Rectal smooth muscle tissue (tissue), 1 donor: ENCODE measurements at regions not wholly inside any gene's neighbourhood (a gene's known extent, or its start where the extent isn't known, plus 50 kb on each side); places are given as distances from the start of the nearest gene placed in this dataset.

Experiments used
- H3K27ac ChIP-seq: one replicate; pipeline ENCODE4 v1.7.0; 2013; ENCODE audit warnings: low read depth, low read length, inconsistent platforms
- H3K27me3 ChIP-seq: one replicate; pipeline ENCODE4 v1.7.0; 2013; ENCODE audit warnings: low read length; ENCODE audit not compliant: control insufficient read depth, insufficient read depth
- H3K36me3 ChIP-seq: one replicate; pipeline ENCODE4 v1.7.0; 2013; ENCODE audit warnings: low read length; ENCODE audit not compliant: control insufficient read depth, insufficient read depth
- H3K4me1 ChIP-seq: one replicate; pipeline ENCODE4 v1.7.0; 2013; ENCODE audit warnings: low read length; ENCODE audit not compliant: control insufficient read depth, insufficient read depth
- H3K4me3 ChIP-seq: one replicate; pipeline ENCODE4 v1.7.0; 2013; ENCODE audit warnings: low read length
- H3K9ac ChIP-seq: one replicate; pipeline ENCODE4 v1.7.0; 2013; ENCODE audit warnings: low read length

DNA sequence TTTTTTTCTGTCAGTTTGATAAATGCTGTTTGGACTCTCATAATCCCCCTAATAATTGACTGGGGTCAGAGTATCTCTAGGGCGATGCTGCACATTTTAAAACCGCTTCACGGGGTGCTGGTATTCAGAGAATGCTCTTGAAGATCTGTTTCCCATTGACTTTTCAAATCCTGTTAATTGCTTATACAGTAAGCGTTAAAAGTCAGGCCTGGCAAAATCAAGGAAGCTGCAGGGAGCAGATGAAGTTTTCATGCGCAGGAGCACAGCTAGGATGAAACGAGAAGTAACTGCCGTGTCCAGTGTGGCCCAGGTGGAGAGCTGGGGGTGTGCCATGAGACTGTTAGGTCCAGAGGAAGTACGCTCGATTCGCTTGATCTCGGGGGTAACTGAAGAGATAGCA, 312.9 kb downstream of the TRIML1 start:
- H3K4me3 ChIP-seq: no peak overlapping the region
- no peaks in the 10 kb centered on the region for H3K36me3 ChIP-seq
- no peaks in the 10 kb centered on the region for H3K27me3 ChIP-seq
- no peaks in the 10 kb centered on the region for H3K4me1 ChIP-seq
- H3K9ac ChIP-seq: no peak overlapping the region
- no peak overlapping the region for H3K27ac ChIP-seq

DNA sequence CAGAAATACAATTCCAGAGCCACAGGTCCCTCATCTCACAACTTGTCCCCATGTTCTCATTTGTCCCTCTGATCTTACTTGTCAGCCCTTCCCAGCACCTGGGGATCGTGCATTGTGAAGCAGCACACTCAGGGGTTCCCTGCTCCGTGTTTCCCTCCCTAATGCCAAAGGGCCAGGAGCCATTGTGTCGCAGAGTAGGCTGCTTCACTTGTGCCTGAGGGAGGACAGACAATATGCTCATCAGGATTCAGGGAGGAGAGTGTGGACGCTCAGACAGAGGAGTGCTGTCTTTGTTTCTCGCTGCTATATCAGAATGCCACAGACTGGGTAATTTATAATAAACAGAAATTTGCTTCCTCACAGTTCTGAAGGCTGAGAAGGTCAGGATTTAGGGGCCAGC, 315.3 kb downstream of the TRIML1 start:
- no peaks in the 10 kb centered on the region for H3K27me3 ChIP-seq
- H3K27ac ChIP-seq: no peak overlapping the region
- no peaks in the 10 kb centered on the region for H3K36me3 ChIP-seq
- no peak overlapping the region for H3K9ac ChIP-seq
- no peak overlapping the region for H3K4me3 ChIP-seq
- H3K4me1 ChIP-seq: no peaks in the 10 kb centered on the region

DNA sequence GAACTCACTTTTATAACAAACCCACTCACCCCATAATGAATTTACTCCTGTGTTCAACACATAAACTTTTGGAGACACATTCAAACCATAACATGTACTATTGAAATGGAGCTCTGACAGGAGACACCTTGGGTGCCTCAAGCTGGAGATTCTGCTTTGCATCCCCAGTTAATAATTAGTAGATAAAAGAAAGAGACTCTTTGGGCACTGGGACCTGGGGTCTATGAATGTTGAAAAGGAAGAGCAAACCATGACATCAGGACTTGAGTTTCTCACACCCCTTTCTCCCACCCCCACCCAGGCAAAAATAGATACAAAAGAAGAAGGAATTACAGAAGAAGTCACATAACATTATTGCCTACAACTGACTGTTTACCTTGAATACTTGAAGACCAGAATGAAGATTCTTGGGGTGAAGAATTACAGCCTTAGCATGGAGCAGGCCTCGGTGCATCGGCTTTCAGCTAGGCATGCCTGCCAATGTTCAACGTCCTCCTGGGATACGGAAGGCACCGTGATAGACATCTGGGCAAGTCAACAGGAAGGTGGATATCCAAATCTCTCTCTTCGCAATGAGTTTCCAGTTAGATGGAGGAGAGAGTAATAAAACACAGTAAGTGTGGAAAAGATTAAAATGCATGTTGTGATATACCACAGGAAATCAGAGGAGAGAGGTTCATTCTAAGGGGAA, 316.0 kb downstream of the TRIML1 start:
- H3K4me3 ChIP-seq: no peak overlapping the region
- H3K9ac ChIP-seq: no peak overlapping the region
- H3K27me3 ChIP-seq: no peaks in the 10 kb centered on the region
- H3K36me3 ChIP-seq: no peaks in the 10 kb centered on the region
- no peak overlapping the region for H3K27ac ChIP-seq
- H3K4me1 ChIP-seq: no peaks in the 10 kb centered on the region

DNA sequence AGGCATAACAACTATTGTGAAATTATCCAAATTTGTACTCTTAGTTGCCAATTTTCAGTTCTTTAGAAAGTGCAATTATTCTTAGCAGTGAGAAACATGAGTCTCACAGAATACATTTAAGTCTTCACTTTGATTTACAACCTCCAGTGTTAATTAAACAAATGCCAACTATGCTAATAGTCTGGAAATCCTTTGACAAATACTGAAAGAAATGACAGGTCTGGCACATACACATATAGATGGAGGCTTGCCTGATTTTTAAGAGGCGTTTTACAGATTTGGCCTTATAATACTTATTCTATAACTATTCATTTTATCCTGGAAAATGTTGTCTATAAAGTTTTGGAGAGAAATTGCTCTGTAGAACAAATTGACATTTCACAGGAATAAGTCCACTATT, 320.1 kb downstream of the TRIML1 start:
- no peaks in the 10 kb centered on the region for H3K27me3 ChIP-seq
- H3K27ac ChIP-seq: no peak overlapping the region
- no peaks in the 10 kb centered on the region for H3K4me1 ChIP-seq
- H3K4me3 ChIP-seq: no peak overlapping the region
- no peaks in the 10 kb centered on the region for H3K36me3 ChIP-seq
- H3K9ac ChIP-seq: no peak overlapping the region

DNA sequence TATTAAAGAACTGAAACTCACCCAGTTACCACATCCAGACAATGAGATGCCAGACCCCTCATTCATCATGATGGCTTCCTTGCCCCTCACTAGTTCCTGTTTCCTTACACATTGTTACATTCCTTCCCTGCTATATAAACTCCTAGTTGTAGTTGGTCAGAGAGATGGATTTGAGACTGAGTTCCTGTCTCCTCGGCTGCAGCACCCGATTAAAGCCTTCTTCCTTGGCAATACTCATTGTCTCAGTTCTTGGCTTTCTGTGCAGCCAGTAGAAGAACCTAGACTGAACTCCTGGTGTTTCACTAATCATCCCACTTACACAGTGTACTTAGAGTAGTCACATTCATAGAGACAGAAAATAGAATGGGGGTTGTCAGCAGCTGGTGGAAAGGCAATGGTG, 324.7 kb downstream of the TRIML1 start:
- no peaks in the 10 kb centered on the region for H3K4me1 ChIP-seq
- H3K27ac ChIP-seq: no peak overlapping the region
- no peaks in the 10 kb centered on the region for H3K27me3 ChIP-seq
- no peak overlapping the region for H3K4me3 ChIP-seq
- H3K9ac ChIP-seq: no peak overlapping the region
- no peaks in the 10 kb centered on the region for H3K36me3 ChIP-seq

DNA sequence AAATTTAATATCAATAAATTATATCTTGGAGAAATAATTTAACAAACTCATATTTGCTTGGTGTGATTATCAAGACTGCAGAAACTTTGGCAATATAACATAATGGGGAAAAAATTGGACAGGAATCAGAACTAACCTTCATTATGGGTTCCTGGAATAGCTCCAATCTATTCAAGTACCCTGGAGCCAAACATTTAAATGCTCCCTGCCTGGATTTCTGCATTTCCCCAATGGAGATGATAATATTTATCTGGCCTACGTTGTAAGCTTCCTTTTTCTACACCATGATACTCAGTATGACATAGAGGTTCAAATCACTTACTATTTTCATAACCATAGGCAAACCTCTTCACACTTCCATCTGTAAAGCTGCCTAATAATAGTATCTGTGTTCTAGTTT, 326.8 kb downstream of the TRIML1 start:
- Histone ChIP-seq H3K36me3 (no peaks in the 10 kb centered on the region), H3K9ac (no peak overlapping the region), H3K27me3 (no peaks in the 10 kb centered on the region), H3K4me1 (no peaks in the 10 kb centered on the region), H3K27ac (no peak overlapping the region), H3K4me3 (no peak overlapping the region)

DNA sequence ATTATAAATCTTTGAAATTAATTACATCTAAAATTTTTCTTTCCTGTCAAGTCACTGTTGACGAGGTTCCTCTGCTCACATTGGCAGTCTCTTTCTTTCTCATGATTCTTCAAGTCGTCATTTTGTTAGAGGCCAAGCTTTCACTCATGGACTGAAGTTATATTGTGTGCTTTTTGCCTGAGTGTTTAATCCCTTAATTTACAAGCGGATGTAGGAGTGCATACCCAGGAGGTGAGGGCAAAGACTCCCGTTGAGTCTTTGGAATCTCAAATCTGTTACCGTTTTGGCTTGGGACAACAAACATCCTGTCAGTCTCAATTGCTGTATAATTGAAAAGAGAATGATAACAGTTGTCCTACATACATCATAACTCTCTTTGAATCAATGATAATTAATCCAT, 345.0 kb downstream of the TRIML1 start:
- Histone ChIP-seq H3K9ac (no peak overlapping the region), H3K36me3 (no peaks in the 10 kb centered on the region), H3K4me3 (no peak overlapping the region), H3K4me1 (no peaks in the 10 kb centered on the region), H3K27ac (no peak overlapping the region), H3K27me3 (no peaks in the 10 kb centered on the region)

DNA sequence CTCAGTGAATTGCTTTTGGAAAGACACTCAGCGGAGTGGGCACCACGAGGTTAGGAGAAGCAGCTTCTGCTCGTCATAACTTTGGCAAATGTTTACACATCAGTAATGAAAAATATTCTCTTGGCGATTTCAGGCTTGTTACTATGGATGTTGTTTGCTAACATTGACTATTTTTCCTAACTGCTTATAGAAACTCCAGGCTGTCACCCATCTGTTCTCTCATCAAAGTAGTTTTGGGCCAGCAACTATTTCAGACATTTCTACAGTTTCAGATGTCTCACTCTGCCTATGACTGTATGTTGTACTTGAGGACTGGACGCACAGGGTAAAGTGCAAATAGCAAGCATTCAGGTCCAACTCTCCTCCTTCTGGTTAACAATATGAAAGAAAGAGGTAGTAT, 346.7 kb downstream of the TRIML1 start:
- no peak overlapping the region for H3K9ac ChIP-seq
- no peaks in the 10 kb centered on the region for H3K36me3 ChIP-seq
- no peaks in the 10 kb centered on the region for H3K4me1 ChIP-seq
- H3K4me3 ChIP-seq: no peak overlapping the region
- no peaks in the 10 kb centered on the region for H3K27me3 ChIP-seq
- no peak overlapping the region for H3K27ac ChIP-seq

DNA sequence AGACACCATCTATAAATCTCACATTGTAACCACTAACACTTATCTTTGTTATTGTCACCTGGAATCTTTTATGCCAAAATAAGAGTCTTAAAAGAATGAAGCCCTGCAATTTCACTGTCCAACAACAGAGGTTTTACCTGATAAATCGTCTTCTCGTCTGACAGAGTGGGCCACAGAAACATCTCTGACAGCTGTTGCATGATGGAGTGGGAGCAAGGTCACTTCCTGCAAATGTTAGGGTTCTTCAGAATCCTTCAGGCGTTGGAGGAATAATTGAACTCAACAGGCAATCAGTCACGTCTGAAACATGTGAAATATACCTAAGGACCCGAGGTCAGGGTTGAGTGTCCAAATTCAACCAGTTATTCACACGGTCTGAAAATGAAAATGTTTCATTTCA, 353.6 kb downstream of the TRIML1 start:
- Histone ChIP-seq H3K36me3 (no peaks in the 10 kb centered on the region), H3K4me1 (no peaks in the 10 kb centered on the region), H3K27me3 (no peaks in the 10 kb centered on the region)

DNA sequence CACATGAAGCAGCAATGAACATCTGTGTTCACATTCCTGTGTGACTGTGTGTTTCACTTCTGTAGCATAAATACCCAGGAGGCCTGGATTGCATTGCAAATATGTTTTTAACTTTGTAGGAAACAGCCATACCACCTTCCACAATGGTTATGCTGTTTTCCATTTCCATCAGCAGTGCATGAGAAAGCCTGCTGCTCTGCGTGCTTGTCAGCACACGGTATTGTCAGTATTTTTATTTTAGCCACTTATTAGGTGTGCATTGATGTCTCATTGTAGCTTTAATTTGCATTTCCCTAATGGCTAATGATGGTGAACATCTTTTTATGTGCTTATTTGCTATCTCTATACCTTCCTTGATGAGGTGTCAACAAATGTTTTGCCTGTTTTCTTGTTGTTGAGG, 355.9 kb downstream of the TRIML1 start:
- Histone ChIP-seq H3K9ac (no peak overlapping the region), H3K4me1 (no peaks in the 10 kb centered on the region), H3K27ac (no peak overlapping the region), H3K4me3 (no peak overlapping the region), H3K36me3 (no peaks in the 10 kb centered on the region), H3K27me3 (no peaks in the 10 kb centered on the region)

More for the DNA sequence above, 353.6 kb downstream of the TRIML1 start:
- H3K9ac ChIP-seq: no peak overlapping the region
- no peak overlapping the region for H3K4me3 ChIP-seq
- no peak overlapping the region for H3K27ac ChIP-seq

DNA sequence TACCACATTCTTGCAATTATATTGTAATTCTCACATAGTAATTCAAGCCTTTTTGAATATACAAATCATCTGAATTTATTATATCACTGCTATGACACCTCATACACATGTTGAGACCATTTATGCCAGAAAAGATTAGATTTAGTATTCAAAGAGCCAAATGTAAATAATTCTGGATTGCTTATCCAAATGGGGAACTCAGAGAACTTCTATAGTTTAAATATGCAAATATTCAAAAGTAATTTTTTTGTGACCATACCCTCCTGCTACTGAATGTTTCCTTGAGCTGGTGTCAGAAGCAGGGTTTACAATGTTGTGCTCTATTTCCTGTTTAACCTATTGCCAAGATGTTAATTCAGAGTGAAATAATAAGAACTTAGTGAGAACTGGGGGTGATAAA, 372.2 kb downstream of the TRIML1 start:
- H3K36me3 ChIP-seq: no peaks in the 10 kb centered on the region
- no peak overlapping the region for H3K9ac ChIP-seq
- H3K4me3 ChIP-seq: no peak overlapping the region
- H3K4me1 ChIP-seq: no peaks in the 10 kb centered on the region
- no peak overlapping the region for H3K27ac ChIP-seq
- no peaks in the 10 kb centered on the region for H3K27me3 ChIP-seq

DNA sequence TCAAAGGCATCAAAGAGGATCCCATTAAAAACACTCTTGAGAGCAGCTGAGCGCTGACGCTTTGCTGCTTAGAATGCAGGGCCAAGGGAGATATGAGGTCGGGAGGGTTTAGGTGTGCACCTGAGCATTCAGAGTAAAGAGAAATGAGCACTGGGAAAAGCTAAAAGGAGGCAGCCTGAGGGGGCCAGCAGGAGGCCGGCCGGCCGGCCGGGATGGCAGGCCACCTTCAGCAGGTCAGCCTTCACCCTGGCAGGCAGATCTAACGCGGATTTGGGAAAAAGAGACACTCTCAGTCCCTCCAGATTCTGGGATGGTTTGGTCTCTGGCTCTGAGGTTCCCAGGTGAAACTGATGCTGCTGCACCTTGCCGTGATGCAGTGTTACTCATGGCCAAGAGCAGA, 393.5 kb downstream of the TRIML1 start:
- Histone ChIP-seq H3K9ac (no peak overlapping the region), H3K27ac (no peak overlapping the region), H3K4me1 (no peaks in the 10 kb centered on the region), H3K4me3 (no peak overlapping the region), H3K27me3 (no peaks in the 10 kb centered on the region), H3K36me3 (no peaks in the 10 kb centered on the region)

DNA sequence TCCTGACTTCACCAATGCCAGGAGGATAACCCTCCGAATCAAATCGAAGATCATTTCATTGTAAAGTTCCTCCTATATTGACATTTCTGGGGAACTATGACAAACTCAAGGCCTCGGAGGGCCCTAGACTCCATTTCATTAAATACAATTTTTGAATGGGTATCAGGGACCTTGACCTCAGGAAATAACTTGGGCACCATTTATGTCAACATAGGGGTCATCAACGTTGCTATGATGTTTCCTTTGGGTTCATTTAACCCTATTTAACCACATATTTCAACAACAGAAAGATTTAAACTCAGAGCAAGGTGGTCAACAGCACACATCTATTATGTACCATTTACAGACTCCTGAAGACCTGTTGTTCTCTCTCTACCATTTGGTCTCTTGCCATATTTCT, 395.1 kb downstream of the TRIML1 start:
- Histone ChIP-seq H3K9ac (no peak overlapping the region), H3K4me1 (no peaks in the 10 kb centered on the region), H3K36me3 (no peaks in the 10 kb centered on the region), H3K4me3 (no peak overlapping the region), H3K27ac (no peak overlapping the region), H3K27me3 (no peaks in the 10 kb centered on the region)
